Ishikawa (cell line): ENCODE measurements at regions not wholly inside any gene's neighbourhood (a gene's known extent, or its start where the extent isn't known, plus 50 kb on each side); places are given as distances from the start of the nearest gene placed in this dataset.

ENCODE experiments used
- CEBPB ChIP-seq: IDR thresholded peaks from 2 replicates; pipeline ENCODE4 v1.6.1; 2012
- CREB1 ChIP-seq: IDR thresholded peaks from 2 replicates; pipeline ENCODE4 v1.6.1; 2012; ENCODE audit warnings: low read depth
- EGR1 ChIP-seq: IDR thresholded peaks from 2 replicates; pipeline ENCODE4 v1.6.1; 2012
- NFIC ChIP-seq: IDR thresholded peaks from 2 replicates; pipeline ENCODE4 v1.6.1; 2012
- RAD21 ChIP-seq: IDR thresholded peaks from 2 replicates; pipeline ENCODE4 v1.6.1; 2012; ENCODE audit warnings: low read depth
- TAF1 ChIP-seq: IDR thresholded peaks from 2 replicates; pipeline ENCODE4 v1.6.1; 2012; ENCODE audit warnings: low read depth, mild to moderate bottlenecking
- TCF12 ChIP-seq: IDR thresholded peaks from 2 replicates; pipeline ENCODE4 v1.6.1; 2012; ENCODE audit warnings: low read depth
- TEAD4 ChIP-seq: IDR thresholded peaks from 2 replicates; pipeline ENCODE4 v1.6.1; 2012

GRCh38 chr10:55398497-55398882 is 597.5 kb upstream of the PCDH15 start:
- no peak for TF ChIP-seq TAF1
- no peak for TF ChIP-seq CEBPB
- TF ChIP-seq RAD21, result no peak
- TF ChIP-seq NFIC, result no peak
- no peak for TF ChIP-seq TCF12
- no peak for TF ChIP-seq EGR1
- no peak for TF ChIP-seq CREB1
- TF ChIP-seq TEAD4, result no peak
